Duodenal mucosa (tissue), 2 donors: ENCODE measurements at regions not wholly inside any gene's neighbourhood (a gene's known extent, or its start where the extent isn't known, plus 50 kb on each side); places are given as distances from the start of the nearest gene placed in this dataset.
A peak's percentile ranks its signal among the peaks of the same experiment; 100 is the strongest.
"Not testable (repeated sequence)": the region's sequence is repeated elsewhere in the genome, so short reads cannot be mapped to it uniquely, and the experiment has no call there.

Source experiments
- H3K27ac ChIP-seq: one replicate; pipeline ENCODE4 v1.7.0; 2013; ENCODE audit warnings: low read depth, low read length
- H3K27me3 ChIP-seq, 2 donors: one replicate each; pipeline ENCODE4 v1.7.0; 2013; ENCODE audit warnings: low read length in 2 of 2, control low read depth in 1 of 2; ENCODE audit not compliant: insufficient read depth in 2 of 2, control insufficient read depth in 1 of 2
- H3K36me3 ChIP-seq, 2 donors: one replicate each; pipeline ENCODE4 v1.7.0; 2013; ENCODE audit warnings: low read length in 2 of 2, control low read depth in 1 of 2; ENCODE audit not compliant: insufficient read depth in 2 of 2, control insufficient read depth in 1 of 2
- H3K4me1 ChIP-seq, 2 donors: one replicate each; pipeline ENCODE4 v1.7.0; 2013; ENCODE audit warnings: low read length in 2 of 2, control low read depth in 1 of 2; ENCODE audit not compliant: insufficient read depth in 2 of 2, control insufficient read depth in 1 of 2
- H3K4me3 ChIP-seq, 2 donors: one replicate each; pipeline ENCODE4 v1.7.0; 2013; ENCODE audit warnings: low read length in 2 of 2, low read depth in 1 of 2
- H3K9ac ChIP-seq, 2 donors: one replicate each; pipeline ENCODE4 v1.7.0; 2013; ENCODE audit warnings: low read length in 2 of 2, low read depth in 1 of 2
- H3K9me3 ChIP-seq, 2 donors: one replicate each; pipeline ENCODE4 v1.7.0; 2013; ENCODE audit warnings: low read length in 2 of 2, control low read depth in 1 of 2; ENCODE audit not compliant: control insufficient read depth in 1 of 2

DNA sequence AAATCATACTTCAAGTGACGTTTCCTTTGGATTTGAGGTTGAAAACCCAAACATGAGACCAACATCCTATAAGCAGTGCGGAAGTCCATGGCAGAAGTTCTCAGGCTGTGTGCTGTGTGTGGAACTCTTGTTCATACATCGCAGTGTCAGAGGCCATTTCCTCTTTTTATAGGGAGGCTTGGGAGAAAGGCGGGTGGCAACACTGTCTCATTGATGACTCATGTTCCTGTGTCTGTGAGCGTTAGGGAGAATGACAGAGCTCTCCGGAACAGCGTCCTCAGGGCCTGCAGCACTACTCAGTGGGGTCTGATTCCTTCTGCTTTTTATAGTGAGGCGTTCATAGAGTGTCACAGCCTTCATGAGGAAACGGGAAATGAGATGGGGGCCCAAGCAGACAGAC, 98.8 kb upstream of the BASP1 start:
- H3K4me1 ChIP-seq: peaks cover 10 to 17% of the 10 kb centered on the region in 2 donors
- no peaks in the 10 kb centered on the region for H3K27me3 ChIP-seq
- H3K36me3 ChIP-seq: no peaks in the 10 kb centered on the region
- H3K27ac ChIP-seq: no peak overlapping the region
- no peak overlapping the region for H3K4me3 ChIP-seq
- no peak overlapping the region for H3K9ac ChIP-seq
- no peaks in the 10 kb centered on the region for H3K9me3 ChIP-seq

GRCh38 chr5:17120209-17120608, 97.2 kb upstream of the BASP1 start:
- H3K9ac ChIP-seq: no peak overlapping the region
- H3K4me3 ChIP-seq: no peak overlapping the region
- H3K4me1 ChIP-seq: peaks cover 0 to 6% of the 10 kb centered on the region in 2 donors
- no peaks in the 10 kb centered on the region for H3K9me3 ChIP-seq
- H3K27ac ChIP-seq: no peak overlapping the region
- H3K36me3 ChIP-seq: no peaks in the 10 kb centered on the region
- H3K27me3 ChIP-seq: no peaks in the 10 kb centered on the region

DNA sequence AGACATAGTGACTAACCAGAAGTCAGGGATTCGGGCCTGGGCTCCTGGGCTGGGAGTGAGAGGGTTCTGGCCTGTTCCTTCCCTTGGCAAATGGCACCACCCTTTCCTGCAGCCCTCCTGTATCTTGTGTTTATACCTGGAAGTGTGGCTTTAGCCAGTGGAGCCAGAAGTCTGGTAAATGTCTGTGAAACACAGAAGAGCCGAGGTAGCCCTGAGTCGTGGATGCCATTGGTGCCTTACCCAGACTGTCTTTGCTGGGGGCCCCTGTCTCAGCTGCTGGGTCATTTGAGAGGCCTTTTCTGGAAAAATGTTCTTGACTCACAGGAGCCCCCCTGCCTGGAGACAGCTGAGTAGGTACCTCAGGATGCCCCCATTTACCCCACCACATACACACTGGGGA, 95.7 kb upstream of the BASP1 start:
- no peaks in the 10 kb centered on the region for H3K9me3 ChIP-seq
- H3K27me3 ChIP-seq: no peaks in the 10 kb centered on the region

DNA sequence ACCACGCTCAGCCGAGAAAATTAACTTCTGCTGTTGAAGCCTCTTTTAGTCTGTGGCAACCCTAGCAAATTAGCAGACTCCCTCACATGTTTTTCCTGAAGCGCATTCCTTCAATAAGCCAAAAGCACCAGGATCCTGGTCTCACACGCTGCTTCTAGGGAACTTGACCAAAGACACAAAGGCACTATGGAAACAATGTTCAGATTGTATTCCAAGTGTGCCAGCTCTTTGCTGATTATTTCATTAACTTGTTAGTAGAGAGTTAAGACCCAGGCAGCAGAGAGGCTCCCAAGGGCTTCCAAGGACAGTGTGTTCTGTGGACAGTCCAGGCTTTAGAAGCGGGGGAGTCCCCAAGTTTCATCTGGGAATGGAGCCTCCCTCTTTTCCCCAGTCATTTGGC, 94.4 kb upstream of the BASP1 start:
- H3K27me3 ChIP-seq: no peaks in the 10 kb centered on the region
- H3K9ac ChIP-seq: no peak overlapping the region

More for the DNA sequence above, 95.7 kb upstream of the BASP1 start:
- no peak overlapping the region for H3K4me3 ChIP-seq
- H3K36me3 ChIP-seq: no peaks in the 10 kb centered on the region
- no peak overlapping the region for H3K9ac ChIP-seq
- H3K4me1 ChIP-seq: peaks cover 0 to 6% of the 10 kb centered on the region in 2 donors
- H3K27ac ChIP-seq: no peak overlapping the region

GRCh38 chr5:17123773-17124172, 93.7 kb upstream of the BASP1 start:
- H3K9ac ChIP-seq, H3K4me3 ChIP-seq, H3K27ac ChIP-seq, H3K36me3 ChIP-seq, H3K27me3 ChIP-seq, H3K9me3 ChIP-seq, H3K4me1 ChIP-seq: not testable (repeated sequence)

More for the DNA sequence above, 94.4 kb upstream of the BASP1 start:
- peaks cover 0 to 6% of the 10 kb centered on the region in 2 donors for H3K4me1 ChIP-seq
- no peaks in the 10 kb centered on the region for H3K9me3 ChIP-seq
- no peaks in the 10 kb centered on the region for H3K36me3 ChIP-seq
- no peak overlapping the region for H3K4me3 ChIP-seq
- H3K27ac ChIP-seq: no peak overlapping the region

GRCh38 chr5:17127743-17128231, 89.6 kb upstream of the BASP1 start:
- Histone ChIP-seq H3K27ac (no peak overlapping the region), H3K9ac (no peak overlapping the region), H3K27me3 (no peaks in the 10 kb centered on the region), H3K36me3 (no peaks in the 10 kb centered on the region), H3K4me3 (no peak overlapping the region), H3K4me1 (peaks cover 1 to 2% of the 10 kb centered on the region in 2 donors), H3K9me3 (no peaks in the 10 kb centered on the region)

- H3K36me3 ChIP-seq: no peaks in the 10 kb centered on the region
- H3K9me3 ChIP-seq: no peaks in the 10 kb centered on the region
- no peak overlapping the region for H3K9ac ChIP-seq
- H3K4me1 ChIP-seq: peaks cover 5 to 7% of the 10 kb centered on the region in 2 donors
- no peaks in the 10 kb centered on the region for H3K27me3 ChIP-seq
- peak overlapping the region; percentile 13 for H3K27ac ChIP-seq
- no peak overlapping the region for H3K4me3 ChIP-seq
These were observed 88.2 kb upstream of the BASP1 start for GRCh38 chr5:17129093-17129849.

DNA sequence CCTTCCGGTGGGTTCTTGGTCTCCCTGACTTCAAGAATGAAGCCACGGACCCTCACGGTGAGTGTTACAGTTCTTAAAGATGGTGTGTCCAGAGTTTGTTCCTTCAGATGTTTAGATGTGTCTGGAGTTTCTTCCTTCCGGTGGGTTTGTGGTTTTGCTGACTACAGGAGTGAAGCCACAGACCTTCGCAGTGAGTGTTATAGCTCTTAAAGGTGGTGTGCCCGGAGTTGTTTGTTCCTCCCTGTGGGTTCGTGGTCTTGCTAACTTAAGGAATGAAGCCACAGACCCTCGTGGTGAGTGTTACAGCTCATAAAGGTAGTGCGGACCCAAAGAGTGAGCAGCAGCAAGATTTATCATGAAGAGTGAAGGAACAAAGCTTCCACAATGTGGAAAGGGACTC, 87.1 kb upstream of the BASP1 start:
- not testable (repeated sequence) for H3K27me3 ChIP-seq, H3K27ac ChIP-seq, H3K36me3 ChIP-seq, H3K4me1 ChIP-seq, H3K4me3 ChIP-seq, H3K9ac ChIP-seq, H3K9me3 ChIP-seq

GRCh38 chr5:17132444-17133083, 84.9 kb upstream of the BASP1 start:
- peaks cover 5 to 7% of the 10 kb centered on the region in 2 donors for H3K4me1 ChIP-seq
- H3K36me3 ChIP-seq: no peaks in the 10 kb centered on the region
- H3K27me3 ChIP-seq: no peaks in the 10 kb centered on the region
- no peaks in the 10 kb centered on the region for H3K9me3 ChIP-seq
- H3K9ac ChIP-seq: no peak overlapping the region
- no peak overlapping the region for H3K4me3 ChIP-seq
- H3K27ac ChIP-seq: no peak overlapping the region

DNA sequence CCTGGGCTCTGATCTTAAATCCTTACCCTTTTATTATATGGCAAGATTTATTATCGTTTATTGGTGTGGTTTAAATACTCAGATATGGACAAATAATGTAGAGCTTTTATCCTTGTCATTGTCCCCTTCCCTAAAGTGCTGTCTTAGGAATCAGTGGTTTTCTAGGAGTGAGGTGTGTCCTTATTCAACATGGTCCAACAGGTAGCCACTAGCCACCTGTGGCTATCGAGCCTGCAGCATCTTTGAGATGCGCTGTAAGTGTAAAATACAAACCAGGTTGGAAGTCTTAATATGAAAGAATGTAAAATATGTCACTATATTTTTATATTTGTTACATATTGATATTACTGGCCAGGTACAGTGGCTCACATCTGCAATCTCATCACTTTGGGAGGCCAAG, 82.4 kb upstream of the BASP1 start:
- H3K36me3 ChIP-seq: no peaks in the 10 kb centered on the region
- peaks cover 5 to 7% of the 10 kb centered on the region in 2 donors for H3K4me1 ChIP-seq
- no peak overlapping the region for H3K4me3 ChIP-seq
- no peaks in the 10 kb centered on the region for H3K27me3 ChIP-seq
- H3K9me3 ChIP-seq: no peaks in the 10 kb centered on the region
- no peak overlapping the region for H3K27ac ChIP-seq
- H3K9ac ChIP-seq: no peak overlapping the region
